ENCODE measurements at regions not wholly inside any gene's neighbourhood (a gene's known extent, or its start where the extent isn't known, plus 50 kb on each side); places are given as distances from the start of the nearest gene placed in this dataset.

GRCh38 chrX:43002526-43003203, 224.7 kb upstream of the PPP1R2C start:
- Histone ChIP-seq H3K14ac (ENCODE audit: insufficient read length) (no peak overlapping the region), H3K36me3 (ENCODE audit: control insufficient read depth in 2 of 4, insufficient read depth in 4 of 4, low read length in 3 of 4) (no peaks in the 10 kb centered on the region), H3K4me1 (replicated peaks in 1 of 4; ENCODE audit: control insufficient read depth in 3 of 4, insufficient read depth in 4 of 4, low read length in 3 of 4) (peaks cover 0 to 5% (median 1%) of the 10 kb centered on the region in 4 experiments; a peak in 2 of 7 replicates), H3K23me2 (ENCODE audit: low read depth, low read length) (no peaks in the 10 kb centered on the region), H4K20me1 (replicated peaks in 1 of 2; ENCODE audit: control insufficient read depth in 1 of 2, insufficient read depth in 2 of 2, low read length in 2 of 2) (no peaks in the 10 kb centered on the region), H2AK5ac (ENCODE audit: low read depth, low read length) (no peak overlapping the region), H4K91ac (replicated peaks; ENCODE audit: insufficient read length, low read length) (no peak overlapping the region), H3K4me3 (ENCODE audit: extremely low read depth in 1 of 4, insufficient read depth in 2 of 4, low read depth in 3 of 4, low read length in 4 of 4) (no peak overlapping the region), H4K8ac (ENCODE audit: extremely low read depth, insufficient read depth, low read length) (no peak overlapping the region), H2BK15ac (ENCODE audit: low read length) (no peak overlapping the region), H3K9ac (replicated peaks in 1 of 4; ENCODE audit: extremely low read depth in 1 of 4, low read depth in 3 of 4, low read length in 3 of 4) (no peak overlapping the region), H3K79me2 (ENCODE audit: control insufficient read depth in 1 of 2, insufficient read depth in 2 of 2, low read length in 2 of 2) (no peaks in the 10 kb centered on the region), H3K4me2 (ENCODE audit: insufficient read depth in 1 of 2, low read depth in 2 of 2, low read length in 2 of 2) (no peak overlapping the region), H2BK120ac (replicated peaks; ENCODE audit: low read depth, low read length) (no peak overlapping the region), H3K9me3 (ENCODE audit: insufficient read depth in 2 of 2, low read depth in 1 of 2, low read length in 1 of 2) (no peaks in the 10 kb centered on the region), H2BK5ac (ENCODE audit: low read depth, low read length) (no peak overlapping the region), H4K5ac (ENCODE audit: insufficient read length, low read depth, low read length) (no peak overlapping the region), H3K23ac (ENCODE audit: insufficient read length) (no peak overlapping the region), H3K27ac (ENCODE audit: low read depth, low read length) (no peak overlapping the region), H2AFZ (ENCODE audit: low read length) (no peak overlapping the region), H3K79me1 (ENCODE audit: low read depth, low read length) (no peaks in the 10 kb centered on the region), H2BK12ac (ENCODE audit: low read depth, low read length) (no peak overlapping the region), H2BK20ac (ENCODE audit: low read length) (no peak overlapping the region), H3K4ac (replicated peaks; ENCODE audit: insufficient read length, low read depth, low read length) (no peak overlapping the region), H3K56ac (replicated peaks; ENCODE audit: insufficient read length, low read depth, low read length) (no peak overlapping the region), H3K27me3 (replicated peaks in 1 of 4; ENCODE audit: control insufficient read depth in 3 of 4, extremely low read depth in 1 of 4, insufficient read depth in 3 of 4, low read length in 3 of 4) (no peaks in the 10 kb centered on the region), H3K18ac (ENCODE audit: extremely low read depth, low read length) (no peak overlapping the region; the same call in 1 of the 2 replicates)
- WGBS, 2 experiments (ENCODE audit: extremely low coverage in 1 of 2, insufficient coverage in 1 of 2, insufficient read length in 1 of 2, insufficient replicate concordance in 2 of 2, low coverage in 1 of 2, low lambda C conversion rate in 2 of 2, missing lambda C conversion rate in 1 of 2): 78% methylated on average over 4 of the region's 4 CpGs; no CpG with 5 or more reads in 1 of the 2 experiments
- ChIA-PET CTCF (ENCODE audit: partially characterized antibody) (no interaction called here), POLR2A (ENCODE audit: partially characterized antibody) (no interaction called here)
- DNase-seq (ENCODE audit: low read depth in 1 of 2, low spot score in 2 of 2): no peak
- TF ChIP-seq ATF2 (IDR thresholded peaks at IDR 0.05; ENCODE audit: low read length): no peak
- no peak for TF ChIP-seq NRF1 (IDR thresholded peaks at IDR 0.05; ENCODE audit: low read depth, low read length)
- no peak for TF ChIP-seq ZNF274 (IDR thresholded peaks at IDR 0.05; ENCODE audit: borderline replicate concordance, extremely low read depth, low read length)
- no peak for TF ChIP-seq SIRT6 (IDR thresholded peaks at IDR 0.05; ENCODE audit: low read length)
- no peak for TF ChIP-seq HDAC2 (IDR thresholded peaks at IDR 0.05; ENCODE audit: borderline replicate concordance in 1 of 2, low read depth in 2 of 2, low read length in 2 of 2)
- TF ChIP-seq KDM5A (IDR thresholded peaks at IDR 0.05; ENCODE audit: low read length): no peak
- TF ChIP-seq RFX5 (IDR thresholded peaks at IDR 0.05; ENCODE audit: borderline replicate concordance, low read depth, low read length): no peak
- TF ChIP-seq EZH2 (IDR thresholded peaks at IDR 0.05; ENCODE audit: low read depth, low read length, severe bottlenecking): no peak
- no peak for TF ChIP-seq SAP30 (IDR thresholded peaks at IDR 0.05; ENCODE audit: insufficient read depth, insufficient replicate concordance, low read length)
- FAIRE-seq: no peak
